Activated T-cell treated with anti-CD3 and anti-CD28 coated beads, Interleukin-2, amount 50 U/mL, for 4 hours (primary cell): ENCODE measurements at regions not wholly inside any gene's neighbourhood (a gene's known extent, or its start where the extent isn't known, plus 50 kb on each side); places are given as distances from the start of the nearest gene placed in this dataset.
A peak's percentile ranks its signal among the peaks of the same experiment; 100 is the strongest.
"Not testable (repeated sequence)": the region's sequence is repeated elsewhere in the genome, so short reads cannot be mapped to it uniquely, and the experiment has no call there.

Experiments used
- ATAC-seq, 2 donors: fragments of 200-7000 bp; cut with Tn5 transposase; one replicate each; pipeline ENCODE4 v1.10.0; 2021
- DNase-seq: peaks from one replicate; pipeline ENCODE4 v3.0.0-alpha.2; 2020
- H3K27me3 Mint-ChIP-seq: one replicate; pipeline ENCODE4 v1.8.0; 2021; ENCODE audit warnings: low read depth, mixed read lengths
- H3K36me3 Mint-ChIP-seq: one replicate; pipeline ENCODE4 v1.8.0; 2022; ENCODE audit warnings: mixed read lengths; ENCODE audit not compliant: insufficient read depth
- H3K4me1 Mint-ChIP-seq: one replicate; pipeline ENCODE4 v1.8.0; 2021; ENCODE audit warnings: low read depth, mixed read lengths
- H3K4me3 Mint-ChIP-seq: one replicate; pipeline ENCODE4 v1.8.0; 2021; ENCODE audit warnings: mild to moderate bottlenecking, moderate library complexity, mixed read lengths
- H3K9me3 Mint-ChIP-seq: one replicate; pipeline ENCODE4 v1.8.0; 2021; ENCODE audit warnings: mixed read lengths

- not testable (repeated sequence) for H3K4me3 Mint-ChIP-seq, H3K36me3 Mint-ChIP-seq, ATAC-seq, H3K4me1 Mint-ChIP-seq, H3K27me3 Mint-ChIP-seq, H3K9me3 Mint-ChIP-seq, DNase-seq
Observed at GRCh38 chr2:87622720-87623119, 125.2 kb upstream of the PLGLB2 start.

- H3K9me3 Mint-ChIP-seq, H3K27me3 Mint-ChIP-seq: not testable (repeated sequence)
- peak; percentile 29 to 44 for ATAC-seq
Observed at GRCh38 chr2:87629491-87630458, 118.1 kb upstream of the PLGLB2 start.

GRCh38 chr2:87630892-87631291 is 117.0 kb upstream of the PLGLB2 start:
- H3K4me1 Mint-ChIP-seq, result peaks cover 15% of the 10 kb centered on the region
- H3K9me3 Mint-ChIP-seq, H3K4me3 Mint-ChIP-seq, H3K36me3 Mint-ChIP-seq, H3K27me3 Mint-ChIP-seq, DNase-seq: not testable (repeated sequence)
- ATAC-seq, result peak; percentile 7 to 8

More at GRCh38 chr2:87629491-87630458, 118.1 kb upstream of the PLGLB2 start:
- not testable (repeated sequence) for H3K4me3 Mint-ChIP-seq, DNase-seq, H3K36me3 Mint-ChIP-seq
- H3K4me1 Mint-ChIP-seq, result peaks cover 12% of the 10 kb centered on the region

- not testable (repeated sequence) for H3K9me3 Mint-ChIP-seq, H3K27me3 Mint-ChIP-seq, H3K36me3 Mint-ChIP-seq, DNase-seq
- ATAC-seq, result peak; percentile 27 to 41
- Mint-ChIP-seq H3K4me1 (peaks cover 15% of the 10 kb centered on the region), H3K4me3 (peak overlapping the region; percentile 45)
Observed at GRCh38 chr2:87631402-87631801, 116.5 kb upstream of the PLGLB2 start.

- H3K4me1 Mint-ChIP-seq, result peaks cover 15% of the 10 kb centered on the region
- DNase-seq, H3K4me3 Mint-ChIP-seq, H3K9me3 Mint-ChIP-seq, H3K27me3 Mint-ChIP-seq, H3K36me3 Mint-ChIP-seq: not testable (repeated sequence)
- ATAC-seq, result peak; percentile 36 to 47
Observed at GRCh38 chr2:87633287-87633963, 114.5 kb upstream of the PLGLB2 start.

GRCh38 chr2:87634106-87634505 is 113.8 kb upstream of the PLGLB2 start:
- not testable (repeated sequence) for H3K27me3 Mint-ChIP-seq, H3K4me3 Mint-ChIP-seq, H3K9me3 Mint-ChIP-seq, H3K36me3 Mint-ChIP-seq, DNase-seq
- H3K4me1 Mint-ChIP-seq, result peaks cover 15% of the 10 kb centered on the region
- peak; percentile 53 to 64 for ATAC-seq

GRCh38 chr2:87634971-87635650 is 112.8 kb upstream of the PLGLB2 start:
- H3K9me3 Mint-ChIP-seq, DNase-seq, H3K27me3 Mint-ChIP-seq, H3K36me3 Mint-ChIP-seq: not testable (repeated sequence)
- Mint-ChIP-seq H3K4me3 (peak overlapping the region; percentile 26), H3K4me1 (peaks cover 15% of the 10 kb centered on the region)
- ATAC-seq, result peak; percentile 34 to 48

- not testable (repeated sequence) for H3K9me3 Mint-ChIP-seq, H3K27me3 Mint-ChIP-seq, ATAC-seq, H3K36me3 Mint-ChIP-seq, H3K4me3 Mint-ChIP-seq, DNase-seq
- peaks cover 15% of the 10 kb centered on the region for H3K4me1 Mint-ChIP-seq
Observed at GRCh38 chr2:87636246-87636645, 111.6 kb upstream of the PLGLB2 start.

- not testable (repeated sequence) for ATAC-seq, H3K36me3 Mint-ChIP-seq, DNase-seq, H3K9me3 Mint-ChIP-seq, H3K27me3 Mint-ChIP-seq, H3K4me3 Mint-ChIP-seq
- peaks cover 11% of the 10 kb centered on the region for H3K4me1 Mint-ChIP-seq
Observed at GRCh38 chr2:87636735-87637134, 111.2 kb upstream of the PLGLB2 start.

GRCh38 chr2:87637249-87637990 is 110.5 kb upstream of the PLGLB2 start:
- DNase-seq, H3K36me3 Mint-ChIP-seq, H3K9me3 Mint-ChIP-seq, H3K4me3 Mint-ChIP-seq, ATAC-seq, H3K27me3 Mint-ChIP-seq: not testable (repeated sequence)
- peaks cover 11% of the 10 kb centered on the region for H3K4me1 Mint-ChIP-seq

GRCh38 chr2:87638114-87638807 is 109.6 kb upstream of the PLGLB2 start:
- not testable (repeated sequence) for H3K36me3 Mint-ChIP-seq, H3K9me3 Mint-ChIP-seq, H3K27me3 Mint-ChIP-seq, DNase-seq, H3K4me1 Mint-ChIP-seq, H3K4me3 Mint-ChIP-seq, ATAC-seq

GRCh38 chr2:87638872-87639271 is 109.0 kb upstream of the PLGLB2 start:
- not testable (repeated sequence) for H3K27me3 Mint-ChIP-seq, DNase-seq, H3K4me3 Mint-ChIP-seq, H3K4me1 Mint-ChIP-seq, ATAC-seq, H3K36me3 Mint-ChIP-seq, H3K9me3 Mint-ChIP-seq

- not testable (repeated sequence) for DNase-seq, ATAC-seq, H3K9me3 Mint-ChIP-seq, H3K36me3 Mint-ChIP-seq, H3K4me3 Mint-ChIP-seq, H3K27me3 Mint-ChIP-seq, H3K4me1 Mint-ChIP-seq
Observed at GRCh38 chr2:87639801-87640440, 108.0 kb upstream of the PLGLB2 start.
